ENCODE measurements at regions not wholly inside any gene's neighbourhood (a gene's known extent, or its start where the extent isn't known, plus 50 kb on each side); places are given as distances from the start of the nearest gene placed in this dataset.

DNA sequence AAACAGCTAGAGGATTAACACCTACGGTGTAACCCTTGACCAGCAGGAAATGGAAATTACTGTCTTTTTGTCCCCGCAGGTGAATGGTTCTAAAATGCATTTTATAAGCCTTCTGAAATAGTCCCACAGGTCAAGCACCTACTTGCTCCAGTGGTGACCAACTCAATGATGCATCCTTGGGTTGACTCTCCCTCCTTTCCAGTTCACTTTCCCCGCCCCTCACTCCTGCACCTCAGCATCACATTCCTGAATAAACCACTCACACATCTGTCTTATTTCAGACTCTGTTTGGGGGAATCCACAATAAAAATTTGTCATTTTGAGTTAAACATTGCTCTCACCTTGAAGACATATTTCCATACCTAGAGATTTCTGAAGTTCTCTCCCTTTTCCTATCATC, 446.0 kb upstream of the TNP1 start:
- TF ChIP-seq POLR2A (IDR thresholded peaks at IDR 0.05; ENCODE audit: low read length) (no peak), GATA1 (IDR thresholded peaks at IDR 0.05; ENCODE audit: low read depth, low read length) (no peak)
